HG03097 (cell line): ENCODE measurements at regions not wholly inside any gene's neighbourhood (a gene's known extent, or its start where the extent isn't known, plus 50 kb on each side); places are given as distances from the start of the nearest gene placed in this dataset.

Experiments used
- ATAC-seq: cut with Tn5 transposase; IDR thresholded peaks from one replicate; pipeline ENCODE4 v1.9.1; 2021; ENCODE audit not compliant: unreplicated experiment, low FRiP score

GRCh38 chr12:41899577-41899976 is 245.1 kb downstream of the GXYLT1 start:
- ATAC-seq = no peak

DNA sequence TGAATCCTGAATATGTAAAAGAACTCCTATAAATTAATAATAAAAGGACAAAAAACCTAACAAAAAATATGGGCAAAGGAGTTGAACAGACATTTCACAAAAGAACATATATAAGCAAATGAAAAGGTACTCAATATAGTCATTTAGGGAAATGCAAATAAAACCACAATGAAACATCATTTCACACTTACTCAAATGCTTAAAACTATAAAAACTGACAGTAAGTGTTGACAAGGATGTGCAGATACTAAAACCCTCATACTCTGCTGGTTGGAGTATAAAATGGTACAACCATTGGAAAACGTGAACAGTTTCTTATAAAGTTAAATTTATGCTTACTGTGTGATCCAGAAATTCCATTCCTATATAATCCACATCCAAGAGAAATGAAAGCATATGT is 247.1 kb downstream of the GXYLT1 start:
- no peak for ATAC-seq

GRCh38 chr12:41893491-41893890 is 251.2 kb downstream of the GXYLT1 start:
- ATAC-seq = no peak

- ATAC-seq = no peak
These were observed 252.4 kb downstream of the GXYLT1 start for GRCh38 chr12:41892302-41892701.

DNA sequence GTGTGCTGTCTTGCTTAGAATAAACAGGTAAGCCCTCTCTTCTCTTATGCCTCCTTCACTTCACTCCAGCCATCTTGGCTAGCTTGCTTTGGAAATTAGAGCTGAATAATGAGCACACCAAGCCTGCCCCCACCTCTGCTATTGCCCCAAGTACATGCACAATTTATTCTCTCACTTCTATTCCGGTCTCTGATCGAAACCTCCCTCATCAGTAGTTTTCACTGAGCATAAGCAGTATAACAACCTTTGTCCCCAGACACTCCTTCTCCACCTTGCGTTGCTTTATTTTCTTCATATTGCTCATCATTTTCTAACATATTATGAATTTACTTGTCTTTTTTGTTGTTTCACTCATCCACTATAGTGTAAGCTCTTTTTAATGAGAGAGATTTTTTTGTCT is 253.4 kb downstream of the GXYLT1 start:
- ATAC-seq = no peak

DNA sequence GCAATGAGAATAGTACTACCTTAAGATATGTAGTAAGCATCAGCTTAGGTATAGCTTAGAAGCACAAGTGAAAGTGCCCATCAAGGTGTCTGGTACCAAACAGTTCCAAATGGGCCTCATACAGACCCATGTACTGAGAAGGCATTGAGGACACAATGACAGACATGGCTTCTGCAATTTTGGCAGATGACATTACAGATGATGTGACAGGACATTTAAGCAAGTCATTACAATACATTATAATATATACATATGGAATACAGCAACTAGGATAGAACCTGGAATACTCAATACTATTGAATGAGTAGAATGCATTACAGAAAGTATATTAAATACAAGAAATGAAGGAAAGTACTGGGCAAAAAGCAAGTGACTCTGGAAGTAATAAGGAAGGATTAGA is 256.4 kb downstream of the GXYLT1 start:
- ATAC-seq = no peak

GRCh38 chr12:41881891-41882805 is 262.5 kb downstream of the GXYLT1 start:
- ATAC-seq = no peak

DNA sequence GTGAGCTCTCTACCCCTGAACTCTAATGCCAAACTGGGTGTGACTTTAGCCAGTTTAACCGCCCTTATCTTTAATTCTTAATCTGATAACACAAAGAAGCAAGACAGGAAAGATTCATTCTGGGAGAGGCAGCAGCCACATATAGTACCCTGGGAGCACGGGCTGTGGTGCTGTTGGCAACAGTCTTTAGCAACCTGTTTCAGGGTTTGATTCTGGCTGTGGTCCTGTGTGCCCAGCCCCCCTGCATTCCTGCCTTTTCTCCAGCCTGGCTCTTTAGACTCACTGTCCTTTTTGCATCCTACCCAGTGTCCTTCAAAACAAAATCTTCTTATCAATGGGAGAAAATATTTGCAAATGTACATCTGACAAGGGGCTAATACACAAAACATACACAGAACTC is 275.2 kb downstream of the GXYLT1 start:
- ATAC-seq = no peak

DNA sequence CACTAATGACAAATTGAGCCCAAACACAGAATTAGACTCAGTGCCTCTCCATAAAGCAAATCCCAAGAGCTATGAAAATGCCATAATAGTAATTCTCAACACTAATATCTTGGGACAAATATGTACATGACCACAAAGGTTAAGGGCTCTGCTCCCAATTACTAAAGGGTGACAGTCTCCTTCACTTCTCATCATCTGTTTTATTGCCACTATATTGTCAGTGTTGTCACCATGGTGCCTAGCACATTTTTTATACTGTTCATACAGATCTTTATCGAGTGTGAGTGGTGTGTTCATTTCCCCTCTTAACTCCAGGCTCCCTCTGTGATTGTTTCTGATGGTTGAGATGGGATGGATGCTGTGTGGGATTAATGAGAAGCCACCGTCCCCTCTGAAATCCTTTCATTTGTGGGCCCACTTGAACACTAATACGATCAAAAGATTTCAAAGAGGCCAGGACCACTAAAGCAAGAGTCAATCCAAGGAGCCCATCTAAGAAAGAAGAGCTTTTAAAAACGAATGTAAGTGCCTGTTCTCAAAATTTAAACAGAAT is 277.7 kb downstream of the GXYLT1 start:
- ATAC-seq = no peak

DNA sequence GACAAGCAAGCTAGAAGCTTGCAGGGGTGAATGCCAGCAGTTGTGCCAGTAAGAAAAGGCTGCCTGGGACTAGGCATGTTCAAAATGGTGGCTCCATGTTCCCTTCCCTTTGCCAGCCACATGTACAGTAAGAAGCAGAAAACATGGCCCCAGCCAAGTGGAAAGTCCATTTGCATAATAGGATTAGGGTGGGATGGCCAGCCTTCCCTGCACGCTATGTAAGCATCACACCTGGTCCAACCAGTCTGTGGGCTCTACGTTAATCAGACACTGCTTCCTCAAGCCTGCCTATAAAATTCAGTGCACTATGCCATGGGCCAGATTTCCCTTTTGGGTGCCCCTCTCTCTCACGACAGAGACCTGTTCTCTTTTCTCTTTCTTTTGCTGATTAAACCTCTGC is 288.4 kb downstream of the GXYLT1 start:
- ATAC-seq = no peak

- ATAC-seq = no peak
These were observed 294.6 kb downstream of the GXYLT1 start for GRCh38 chr12:41850046-41850445.

DNA sequence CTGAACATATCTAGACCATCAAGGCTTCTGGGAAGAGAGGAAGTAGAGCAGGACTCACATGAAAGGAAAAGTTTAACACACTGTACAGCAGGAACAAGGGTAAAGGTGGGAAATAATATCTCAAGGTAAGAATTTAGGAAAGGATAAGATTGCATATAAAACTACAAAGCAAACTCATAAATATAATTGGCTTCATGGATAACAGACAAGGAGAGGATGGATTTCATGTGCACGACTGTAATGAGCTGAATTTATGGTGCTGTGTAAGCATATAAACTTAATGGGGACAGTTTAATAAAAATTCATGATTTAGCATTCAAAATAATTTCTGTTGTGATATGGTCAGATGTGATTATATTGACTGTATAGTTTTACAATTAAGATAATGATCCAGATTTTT is 298.0 kb downstream of the GXYLT1 start:
- no peak for ATAC-seq

DNA sequence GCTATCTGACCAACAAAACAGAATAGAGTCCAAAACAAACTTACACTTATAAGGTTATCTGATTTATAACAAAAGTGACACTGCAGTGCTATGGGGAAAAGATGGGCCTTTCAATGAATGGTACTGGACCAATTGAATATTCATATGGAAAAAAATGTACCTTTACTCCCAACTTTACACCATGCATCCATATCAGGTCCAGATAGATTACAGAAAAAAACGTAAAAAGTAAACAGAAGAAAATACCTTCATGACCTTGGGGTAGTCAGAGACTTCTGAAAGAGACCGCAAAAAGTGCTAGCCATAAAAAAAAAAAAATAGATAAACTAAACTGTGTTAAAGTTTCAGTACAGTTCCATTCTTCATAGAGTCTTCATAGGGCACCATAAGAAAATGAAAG is 308.3 kb downstream of the GXYLT1 start:
- ATAC-seq = no peak

DNA sequence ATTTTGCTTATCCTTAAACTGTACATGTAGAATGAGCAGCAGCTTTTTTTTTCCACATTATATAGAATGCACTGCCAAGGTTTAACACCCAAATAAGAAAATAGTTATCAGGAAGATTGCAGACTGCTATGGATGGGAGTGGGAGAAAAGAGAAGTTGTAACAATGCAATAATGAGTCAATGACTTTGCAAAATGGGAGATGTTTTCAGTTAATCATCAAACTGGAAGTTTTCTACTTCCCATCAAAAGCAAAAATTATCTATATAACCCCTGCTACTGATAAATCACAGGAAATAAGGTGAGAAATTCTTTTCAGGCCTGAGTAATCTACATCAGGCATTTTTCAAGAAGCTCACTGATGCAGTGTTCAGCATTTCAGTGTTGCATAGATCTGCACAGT is 309.1 kb downstream of the GXYLT1 start:
- ATAC-seq = no peak

DNA sequence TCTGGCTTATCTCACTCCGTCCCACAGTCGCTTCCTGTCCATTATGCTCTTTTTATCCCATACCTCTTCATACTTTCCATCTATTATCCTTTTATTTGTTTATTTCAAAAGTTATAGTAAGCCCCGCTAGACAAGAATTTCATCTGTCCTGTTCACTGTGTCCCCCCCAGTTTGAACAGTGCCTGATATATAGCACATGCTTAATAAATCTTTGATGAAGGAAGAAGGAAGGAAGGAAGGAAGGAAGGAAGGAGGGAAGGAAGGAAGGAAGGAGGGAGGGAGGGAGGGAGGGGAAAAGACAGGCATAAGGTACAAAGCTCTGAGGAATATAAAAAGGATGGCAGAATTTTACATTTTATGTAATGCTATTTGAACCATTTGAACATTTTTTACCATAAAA is 324.7 kb downstream of the GXYLT1 start:
- ATAC-seq = no peak

- ATAC-seq = no peak
These were observed 340.6 kb downstream of the GXYLT1 start for GRCh38 chr12:41804026-41804425.

DNA sequence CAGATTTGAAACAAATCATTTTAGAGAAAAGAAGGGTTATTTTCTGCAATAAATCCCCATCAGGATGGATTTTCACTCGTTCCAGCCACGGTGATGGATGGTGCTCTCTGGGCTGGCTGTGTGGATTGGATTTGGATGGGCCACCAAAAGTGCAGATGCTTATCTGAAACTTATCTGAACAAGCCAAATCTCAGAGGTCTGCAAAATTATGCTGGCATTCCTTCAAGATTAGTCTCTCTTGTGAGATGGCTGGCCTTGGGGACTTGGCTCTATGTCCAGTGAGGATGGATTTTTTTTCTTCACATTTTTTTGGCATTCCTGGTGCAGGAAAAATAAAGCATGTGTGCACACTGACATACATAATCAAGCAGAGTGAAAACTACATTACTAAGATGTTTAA is 341.9 kb downstream of the GXYLT1 start:
- no peak for ATAC-seq

GRCh38 chr12:41801261-41801660 is 343.4 kb downstream of the GXYLT1 start:
- no peak for ATAC-seq

GRCh38 chr12:41799671-41800070 is 345.0 kb downstream of the GXYLT1 start:
- ATAC-seq = no peak

DNA sequence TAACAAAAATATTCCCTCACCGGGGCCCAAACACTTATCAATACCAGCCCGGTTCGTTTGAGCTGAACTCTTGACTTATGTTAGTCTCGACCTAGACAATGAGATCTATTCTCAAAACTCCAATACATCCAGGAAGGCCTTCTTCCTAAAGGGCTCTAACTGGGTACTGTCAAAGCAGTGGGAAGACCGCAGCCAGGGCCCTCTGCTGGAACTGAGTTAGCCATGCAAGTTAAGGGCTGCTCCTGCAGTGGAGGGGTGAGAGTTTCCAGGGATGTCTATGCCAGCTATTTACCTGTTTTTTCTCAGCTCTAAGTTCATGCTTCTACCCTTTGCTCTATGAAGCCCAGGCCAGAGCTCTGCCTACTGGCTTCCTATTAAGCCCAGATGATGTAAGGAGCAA is 348.8 kb downstream of the GXYLT1 start:
- no peak for ATAC-seq

GRCh38 chr12:41795051-41795600 is 349.5 kb downstream of the GXYLT1 start:
- no peak for ATAC-seq

GRCh38 chr12:41794336-41794735 is 350.3 kb downstream of the GXYLT1 start:
- no peak for ATAC-seq
